Pulmonary artery endothelial cell (primary cell): ENCODE measurements at regions not wholly inside any gene's neighbourhood (a gene's known extent, or its start where the extent isn't known, plus 50 kb on each side); places are given as distances from the start of the nearest gene placed in this dataset.
"Not testable (repeated sequence)": the region's sequence is repeated elsewhere in the genome, so short reads cannot be mapped to it uniquely, and the experiment has no call there.

Experiments used
- DNase-seq: peaks from one replicate; pipeline ENCODE4 v3.0.0-alpha.2; 2011; ENCODE audit warnings: low read depth, low spot score

DNA sequence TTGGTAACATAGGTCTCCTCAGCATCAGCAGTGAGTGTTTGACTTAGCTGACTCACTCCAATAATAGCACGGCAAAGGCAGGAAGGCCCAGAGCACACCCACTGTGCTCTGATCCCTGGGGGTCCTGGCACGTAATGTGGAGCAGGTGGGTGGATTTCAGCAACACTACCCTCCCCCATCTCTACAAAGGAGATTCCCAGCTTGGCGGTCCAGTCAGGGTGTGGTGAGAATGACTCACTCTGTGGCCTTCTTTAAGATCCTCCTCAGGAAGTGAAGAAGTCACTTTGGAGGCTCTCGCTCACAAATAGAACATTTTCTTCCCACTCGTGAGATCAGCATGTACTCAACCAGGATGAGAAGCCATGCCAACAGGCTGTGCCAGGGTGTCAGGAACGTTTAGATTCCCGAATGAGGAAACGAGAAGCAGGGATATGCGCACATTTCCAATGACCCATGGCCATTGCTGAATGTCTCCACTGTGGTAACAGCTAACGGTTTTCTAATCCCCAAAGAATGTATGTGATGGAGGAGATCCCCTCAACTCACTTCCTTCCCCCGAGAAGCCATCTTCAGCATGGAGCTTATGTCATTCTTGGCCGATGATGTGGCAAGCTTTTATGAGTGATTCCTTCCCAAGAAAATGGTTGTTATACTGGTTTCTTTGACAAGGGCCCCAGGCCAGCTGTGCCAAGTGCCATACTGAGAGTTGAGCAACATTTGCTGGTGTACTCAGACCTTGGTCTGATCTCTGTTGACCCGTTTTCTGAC lies 365.2 kb downstream of the C16orf95 start:
- no peak for DNase-seq

DNA sequence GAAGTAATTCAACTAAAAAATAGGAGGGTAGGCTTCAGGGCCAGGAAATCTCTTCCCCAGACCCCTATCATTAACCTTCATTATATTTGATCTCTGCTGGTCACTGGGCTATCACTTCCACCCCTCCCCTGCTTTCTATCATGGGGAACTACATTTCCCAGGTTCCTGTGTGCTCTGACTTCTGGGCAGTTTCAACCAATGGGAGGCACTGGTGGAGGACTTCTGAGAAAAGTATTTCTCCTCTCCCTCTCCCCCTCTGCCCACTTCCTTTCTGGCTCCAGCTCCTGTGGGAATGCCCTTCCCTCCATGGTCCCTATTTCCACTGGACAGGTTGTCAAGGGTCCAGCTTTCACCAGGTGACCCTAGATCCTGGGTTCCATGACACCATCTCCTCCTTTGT lies 364.4 kb downstream of the C16orf95 start:
- no peak for DNase-seq

DNA sequence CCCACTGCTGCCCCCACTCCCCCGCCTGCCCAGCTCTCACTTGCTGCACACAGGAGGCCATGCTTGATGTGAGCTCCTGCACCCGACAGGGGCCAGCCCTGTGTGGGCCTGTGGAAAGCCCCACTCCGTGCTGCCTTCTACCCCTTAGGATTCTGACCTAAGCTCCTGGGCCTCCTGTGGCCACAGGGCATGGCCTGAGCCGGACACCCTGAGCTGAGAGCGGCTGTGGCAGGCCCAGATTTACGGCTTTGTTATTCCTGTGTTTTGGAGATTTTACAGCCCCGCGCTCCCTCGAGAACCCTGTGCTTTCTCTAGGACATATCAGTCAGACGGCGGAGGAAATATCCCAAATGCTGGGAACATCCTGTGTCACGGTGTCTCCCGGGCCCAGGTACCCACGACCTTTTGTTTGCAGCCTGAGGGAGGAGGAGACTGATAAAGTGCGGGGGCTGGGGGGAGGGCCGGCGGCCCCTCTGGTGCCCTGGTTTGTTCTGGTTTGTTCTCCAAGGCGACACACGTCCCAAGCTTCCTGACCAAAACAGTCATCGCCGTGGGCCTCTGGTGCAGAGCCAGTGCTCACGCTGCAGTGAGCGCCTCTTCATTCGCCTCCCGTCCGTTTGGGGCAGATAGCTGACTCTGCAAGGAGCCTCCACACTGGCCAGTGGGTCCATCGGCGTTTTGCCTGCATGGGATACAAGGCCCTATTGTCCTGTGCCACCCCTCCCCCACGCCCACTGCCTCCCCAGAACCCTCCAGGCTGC lies 363.4 kb downstream of the C16orf95 start:
- DNase-seq: no peak

DNA sequence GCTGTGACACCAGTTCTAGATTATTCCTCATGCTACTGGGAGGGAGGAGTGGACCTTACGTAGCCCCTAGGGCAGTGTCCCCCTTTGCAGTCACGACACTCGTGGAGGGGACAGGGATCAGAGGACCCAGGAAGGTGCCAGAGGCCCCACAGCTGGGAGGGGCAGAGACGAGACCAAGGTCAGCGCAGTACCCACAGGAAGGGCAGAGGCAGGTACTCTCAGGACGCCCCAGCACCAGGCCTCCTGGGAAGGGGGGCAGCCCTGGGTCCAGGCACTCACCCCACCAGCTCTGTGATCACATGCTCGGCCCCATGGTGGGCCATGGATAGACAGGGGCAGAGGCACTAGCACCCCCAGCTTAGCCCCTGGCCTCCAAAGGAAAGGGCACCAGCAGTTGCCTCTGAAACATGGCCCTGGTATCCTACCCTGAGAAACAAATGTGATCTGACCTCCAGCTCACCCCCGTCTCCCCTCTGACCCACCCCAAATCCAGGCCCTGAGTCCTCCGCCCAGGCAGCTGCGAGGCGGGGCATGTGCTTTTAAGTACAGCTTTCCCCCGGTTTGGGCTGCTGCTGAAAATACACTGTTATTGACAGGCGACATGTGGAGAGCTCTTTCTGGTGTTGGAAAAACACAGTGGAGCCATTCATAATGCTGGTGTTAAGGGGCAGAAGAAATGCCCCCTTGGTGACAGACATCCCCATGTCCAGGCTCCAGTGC lies 361.9 kb downstream of the C16orf95 start:
- no peak for DNase-seq

DNA sequence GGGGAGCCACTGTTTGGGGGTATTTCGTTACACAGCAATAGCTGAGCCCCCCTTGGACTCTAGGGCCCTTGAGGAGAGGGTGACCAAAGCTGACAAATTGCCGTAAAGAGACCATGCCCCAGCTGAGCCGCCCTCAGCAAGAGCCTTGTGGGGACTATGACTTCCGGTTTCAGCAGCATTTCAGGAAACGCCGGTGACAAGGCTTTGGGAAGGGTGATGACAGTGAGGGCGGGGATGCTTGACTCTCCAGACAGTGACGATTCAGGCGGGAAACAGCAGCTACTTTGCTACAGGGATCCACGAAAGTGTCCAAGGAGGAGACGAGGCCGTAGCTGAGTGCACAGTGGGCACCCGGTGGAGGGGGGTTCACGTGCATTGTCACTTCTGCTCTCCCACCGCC lies 360.8 kb downstream of the C16orf95 start:
- no peak for DNase-seq

DNA sequence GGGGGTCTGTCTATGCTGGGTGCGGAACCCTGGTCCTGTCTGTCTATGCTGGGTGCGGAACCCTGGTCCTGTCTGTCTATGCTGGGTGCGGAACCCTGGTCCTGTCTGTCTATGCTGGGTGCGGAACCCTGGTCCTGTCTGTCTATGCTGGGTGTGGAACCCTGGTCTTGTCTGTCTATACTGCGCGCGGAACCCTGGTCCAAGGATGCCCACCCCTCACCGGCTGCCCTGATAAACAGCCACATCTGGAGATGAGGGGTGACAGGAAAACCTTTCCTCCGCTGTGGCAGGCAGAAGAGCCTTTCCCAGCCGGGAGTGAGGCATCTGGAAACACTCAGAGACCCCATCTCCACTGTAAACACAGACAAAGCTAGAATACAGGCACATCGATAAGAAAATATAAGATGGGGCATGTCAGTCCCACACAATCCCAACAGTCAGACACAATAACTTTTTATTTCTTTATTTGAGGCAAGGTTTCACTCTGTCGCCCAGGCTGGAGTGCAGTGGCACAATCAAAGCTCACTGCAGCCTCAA lies 359.5 kb downstream of the C16orf95 start:
- not testable (repeated sequence) for DNase-seq

DNA sequence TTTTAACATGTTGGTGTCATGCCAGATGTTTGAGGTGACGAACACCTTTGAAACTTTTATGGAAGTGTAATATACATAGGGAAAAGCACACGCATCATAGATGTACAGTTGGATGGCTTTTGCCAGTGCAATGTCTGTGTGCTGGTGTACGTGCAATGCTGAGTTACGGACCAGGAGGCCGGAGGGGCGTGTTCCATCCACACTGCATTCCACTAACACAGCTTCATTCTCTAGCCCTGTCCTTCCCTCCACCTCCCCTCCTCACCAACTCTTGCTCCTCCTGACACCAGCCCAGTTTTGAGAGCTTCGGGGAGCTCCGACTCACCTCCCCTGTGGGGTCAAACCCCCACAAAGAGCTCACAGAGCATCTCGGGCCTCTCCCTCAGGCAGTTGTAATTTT lies 358.8 kb downstream of the C16orf95 start:
- no peak for DNase-seq

DNA sequence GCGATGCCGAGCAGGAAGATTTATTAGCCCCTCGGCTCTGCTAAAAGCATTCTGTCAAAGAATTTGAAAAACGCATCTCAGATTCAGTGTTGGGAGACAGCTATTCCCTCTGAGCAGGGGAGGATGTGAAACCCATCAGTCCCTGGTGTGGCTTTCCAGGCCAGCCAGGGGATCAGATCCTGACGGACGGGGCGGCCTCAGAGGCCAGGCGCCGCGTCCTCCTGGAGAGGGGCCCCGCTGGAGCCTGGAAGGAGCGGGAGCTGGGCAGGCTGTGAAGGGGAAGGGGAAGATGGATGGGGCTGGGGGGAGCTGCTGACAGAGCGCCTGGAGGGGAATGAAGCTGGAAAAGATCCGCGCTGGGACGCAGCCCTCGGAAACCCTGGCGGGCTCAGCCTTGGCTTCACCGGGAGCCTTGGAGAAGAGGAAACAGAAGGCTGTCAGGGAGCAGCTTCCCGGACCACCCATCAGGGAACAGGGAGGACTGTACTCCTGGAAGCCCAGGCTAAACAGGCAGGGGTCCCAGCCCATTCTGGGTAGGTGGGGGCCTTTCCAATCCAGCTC lies 358.0 kb downstream of the C16orf95 start:
- DNase-seq: no peak

DNA sequence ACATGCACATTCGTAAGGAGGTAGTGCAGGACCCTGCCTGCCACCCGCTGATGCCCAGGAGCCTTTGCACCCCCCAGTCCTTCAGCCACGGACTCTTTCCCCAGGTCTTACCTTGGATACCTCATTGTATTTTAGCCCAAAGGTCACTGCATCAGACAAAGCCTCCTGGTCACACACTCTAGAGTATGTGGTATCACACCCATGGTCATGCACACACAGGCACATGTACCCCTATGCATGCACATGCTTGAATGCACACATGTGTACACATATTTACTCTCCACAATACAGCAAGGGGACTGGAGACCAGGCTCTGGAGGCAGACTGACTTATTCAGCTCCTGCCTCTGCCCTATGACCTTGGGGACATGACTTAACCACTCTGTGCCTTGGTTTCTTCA lies 357.5 kb downstream of the C16orf95 start:
- no peak for DNase-seq

DNA sequence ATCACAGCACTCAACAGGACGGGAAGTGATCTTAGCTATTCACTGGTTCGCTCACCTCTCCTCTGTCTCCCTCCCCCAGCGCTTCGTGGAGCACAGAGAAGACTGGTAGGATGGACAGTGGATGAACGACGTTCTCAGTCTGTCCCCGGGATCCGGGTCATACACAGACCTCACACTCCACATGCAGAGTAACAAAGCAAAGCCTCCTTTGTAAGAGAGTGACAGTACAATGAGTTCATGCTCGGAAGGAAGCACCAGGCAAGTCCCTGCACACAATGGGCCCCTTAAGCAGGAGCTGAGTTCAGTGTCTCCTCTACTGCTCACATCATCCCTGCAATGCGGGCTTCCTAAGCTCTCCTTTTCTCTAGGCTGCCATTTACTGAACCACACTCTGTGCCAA lies 356.9 kb downstream of the C16orf95 start:
- no peak for DNase-seq

DNA sequence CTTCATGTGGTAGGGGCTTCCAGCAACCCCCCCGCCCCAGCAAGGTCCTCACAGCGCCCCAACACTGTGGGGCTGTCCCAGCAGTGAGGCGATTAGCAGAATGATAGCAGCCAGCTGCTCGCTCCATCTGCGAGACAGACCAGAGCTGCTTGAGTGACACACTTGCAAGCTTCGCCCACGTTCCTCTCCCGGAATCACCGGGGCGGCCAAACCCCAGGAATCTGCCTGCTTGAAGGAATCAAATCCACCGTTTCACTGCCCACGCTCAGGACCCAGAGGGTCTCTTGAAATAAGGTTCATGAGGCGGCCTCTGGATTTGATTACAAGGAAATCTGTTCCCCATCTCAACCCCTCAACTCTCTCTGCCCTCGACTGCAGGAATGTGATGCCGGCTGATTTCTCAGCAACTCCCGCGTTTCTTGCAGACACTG lies 356.0 kb downstream of the C16orf95 start:
- DNase-seq: no peak

DNA sequence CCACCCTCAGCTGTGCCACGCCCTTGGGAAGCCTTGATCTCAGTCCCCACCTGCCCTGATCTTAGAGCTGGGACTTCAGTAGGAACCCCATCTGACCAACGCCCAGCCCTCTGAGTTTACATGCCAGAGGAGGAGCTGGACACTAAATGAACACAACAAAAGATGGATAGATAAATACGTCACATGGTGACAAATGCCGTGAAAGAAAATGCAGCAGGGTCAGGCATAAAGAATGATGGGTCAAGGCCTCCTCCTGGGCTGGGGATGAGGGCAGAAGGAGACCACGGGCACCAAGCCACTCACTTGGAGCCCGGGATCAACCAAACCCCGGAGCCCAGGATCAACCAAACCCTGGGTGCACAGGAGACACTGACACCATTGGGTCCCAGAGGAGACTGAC lies 354.9 kb downstream of the C16orf95 start:
- DNase-seq: no peak

DNA sequence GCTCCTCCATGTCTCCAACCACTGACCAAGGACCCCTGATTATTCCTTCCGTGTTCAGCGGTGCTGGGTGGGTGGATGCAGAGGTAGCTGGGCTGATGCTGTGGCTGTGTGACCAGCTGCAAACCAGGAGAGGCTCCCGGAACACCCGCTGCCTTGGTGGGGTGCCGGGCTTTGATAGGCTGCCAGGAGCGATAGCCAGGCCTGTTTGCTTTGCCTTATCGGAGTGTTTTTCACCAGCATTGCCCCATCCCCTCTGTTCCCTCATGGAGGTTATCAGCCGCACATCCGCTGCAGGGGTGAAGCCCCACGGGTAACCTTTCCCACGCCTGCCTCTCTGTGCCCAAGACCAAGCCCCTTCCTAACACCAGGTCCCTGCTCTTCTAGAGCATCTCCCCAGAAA lies 354.3 kb downstream of the C16orf95 start:
- DNase-seq: no peak

DNA sequence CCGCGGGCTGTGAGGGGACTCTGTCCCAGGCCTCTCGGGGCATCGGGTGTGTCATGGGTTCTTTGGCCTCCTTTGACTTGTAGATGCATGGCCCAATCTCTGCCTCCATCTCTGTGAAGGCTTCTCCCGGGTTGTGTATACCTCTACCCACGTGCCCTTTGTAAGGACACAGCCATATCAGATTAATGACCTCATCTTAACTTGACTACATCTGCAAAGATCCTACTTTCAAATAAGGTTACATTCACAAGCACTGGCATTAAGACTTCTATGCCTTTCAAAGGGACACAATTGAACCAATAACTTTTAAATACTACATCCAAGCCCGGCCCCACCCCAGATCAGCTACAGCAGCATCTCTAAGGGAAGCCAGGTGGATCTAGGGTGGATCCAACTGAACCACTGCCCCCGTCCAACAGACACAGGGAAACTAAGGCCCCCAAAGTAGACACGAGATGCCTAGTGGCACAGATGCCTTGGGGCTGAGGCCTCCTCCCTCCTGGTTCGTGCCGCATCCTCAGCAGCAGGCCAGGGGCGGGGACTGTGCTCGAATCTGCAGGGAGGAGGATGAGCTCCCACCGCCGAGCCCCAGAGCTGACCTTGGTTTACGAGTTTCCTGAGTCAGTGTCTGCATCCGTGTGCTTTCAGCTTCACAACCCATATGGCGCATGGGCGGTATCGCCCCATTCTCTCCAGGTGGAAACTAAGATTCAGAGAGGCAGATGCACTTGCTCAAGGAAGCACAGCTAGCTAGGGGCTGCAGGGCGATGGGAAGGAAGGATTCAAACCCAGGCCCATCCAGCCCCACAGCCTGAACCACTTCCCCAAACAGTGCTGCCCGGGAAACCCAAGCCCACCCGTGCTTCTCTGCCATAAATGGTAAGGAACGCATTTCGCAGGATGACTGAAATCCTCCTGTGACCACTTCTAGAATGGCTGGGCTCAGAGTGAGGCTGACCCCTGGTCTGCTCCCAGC lies 353.3 kb downstream of the C16orf95 start:
- DNase-seq: no peak

DNA sequence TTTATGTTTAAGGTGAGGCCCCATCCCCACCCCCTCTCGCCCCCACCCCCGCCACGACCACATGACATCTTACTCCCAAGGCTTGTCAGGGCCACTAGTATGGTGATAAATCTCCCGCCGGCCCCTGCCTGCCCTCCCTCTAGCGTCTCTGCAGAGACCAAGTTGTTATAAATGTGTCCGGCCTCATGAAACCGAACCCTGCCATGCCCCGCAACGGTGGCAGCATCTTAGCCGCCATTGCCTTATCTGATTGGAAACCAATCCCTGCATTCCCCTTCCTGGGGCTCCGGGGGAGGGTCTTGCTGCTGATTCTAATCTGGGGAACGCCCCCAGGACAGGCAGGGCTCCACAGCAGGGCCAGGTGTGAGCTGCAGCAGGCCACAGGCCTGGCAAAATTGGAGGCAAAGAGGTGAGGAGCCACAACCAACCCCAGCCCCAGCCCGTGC lies 352.4 kb downstream of the C16orf95 start:
- no peak for DNase-seq

DNA sequence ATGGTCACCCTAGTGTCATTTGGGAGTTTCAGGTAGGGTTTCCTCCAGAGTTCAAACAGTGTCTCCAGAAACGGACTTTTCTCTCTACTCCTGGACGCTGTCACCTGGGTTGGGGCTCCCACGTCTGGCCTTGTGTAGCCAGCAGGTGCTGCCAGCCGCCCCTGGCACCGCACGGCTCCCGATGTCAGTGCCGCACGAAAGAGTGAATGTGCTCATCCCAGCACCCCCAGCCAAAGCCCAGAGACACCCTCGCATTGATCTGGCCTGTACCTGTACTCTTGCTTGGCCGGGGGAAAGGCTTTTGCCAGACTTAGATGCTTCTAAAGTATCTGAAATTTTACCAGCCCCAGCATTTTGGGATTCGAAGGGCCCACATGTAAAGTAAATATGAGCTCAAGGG lies 351.9 kb downstream of the C16orf95 start:
- no peak for DNase-seq

DNA sequence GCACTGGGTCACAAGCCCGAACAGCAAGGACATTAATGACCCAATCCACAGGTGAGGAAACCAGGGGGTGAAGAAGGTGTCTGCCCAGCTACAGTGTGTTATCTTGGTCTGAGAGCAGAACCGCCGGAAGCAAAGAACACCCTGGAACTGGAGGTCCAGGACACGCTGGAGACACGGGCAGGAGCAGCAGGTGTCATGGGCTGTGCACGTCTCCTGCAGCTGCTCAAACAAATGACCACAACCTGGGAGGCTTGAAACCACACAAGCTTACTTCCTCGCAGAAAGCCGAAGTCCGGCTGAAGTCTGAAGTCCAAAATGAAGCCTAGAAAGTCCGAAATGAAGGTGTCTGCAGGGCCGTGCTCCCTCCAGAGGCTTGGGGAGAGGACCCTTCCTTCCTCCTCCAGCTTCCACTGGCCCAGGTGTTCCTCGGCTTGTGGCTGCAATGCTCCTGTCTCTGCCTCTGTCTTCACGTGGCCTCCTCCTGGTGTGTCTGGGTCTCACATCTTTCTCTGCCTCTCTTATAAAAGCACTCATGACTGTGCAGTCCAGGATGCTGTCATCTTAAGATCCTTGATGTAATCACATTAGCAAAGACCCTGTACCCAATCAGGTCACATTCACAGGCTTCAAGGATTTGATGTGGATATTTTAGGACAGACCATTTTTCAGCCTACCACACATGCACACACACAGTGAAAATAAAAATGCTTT lies 351.2 kb downstream of the C16orf95 start:
- DNase-seq: no peak

DNA sequence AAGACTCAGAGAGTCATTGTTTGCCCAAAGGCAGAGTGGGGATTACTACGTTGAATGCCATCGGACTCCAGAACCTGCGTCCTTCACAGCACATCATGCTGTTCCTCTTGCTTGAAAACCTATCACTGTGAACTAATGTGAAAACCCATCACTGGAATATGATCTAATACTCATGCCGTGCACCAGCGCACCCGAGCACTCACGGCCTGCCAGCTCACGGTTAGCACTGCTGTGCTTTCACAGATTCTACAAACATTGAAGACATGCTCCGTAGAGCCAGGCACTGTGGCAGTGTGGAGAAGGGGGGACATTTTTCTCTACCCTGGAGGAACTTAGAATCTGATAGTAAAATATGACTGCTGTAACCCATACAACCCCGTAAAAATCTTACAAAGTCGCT lies 350.4 kb downstream of the C16orf95 start:
- DNase-seq: no peak

DNA sequence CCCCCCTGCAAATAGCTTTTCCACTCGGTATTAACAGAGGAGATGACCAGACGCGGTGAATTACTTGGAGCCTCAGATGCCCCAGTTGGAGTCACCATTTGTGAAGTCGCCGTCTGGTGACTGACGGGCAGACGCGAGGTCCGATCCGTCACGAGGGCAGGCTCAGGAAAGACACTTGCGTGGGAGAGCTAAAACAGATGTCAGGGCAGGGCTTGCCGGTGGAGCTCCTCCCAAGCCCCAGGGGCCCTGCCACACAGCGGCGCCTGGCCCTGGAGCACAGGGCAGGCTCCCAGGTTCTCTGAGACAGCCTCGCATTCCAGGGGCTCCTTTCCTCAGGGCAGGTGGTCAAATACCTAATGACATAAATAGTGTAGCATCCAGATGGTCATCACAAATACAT lies 348.3 kb downstream of the C16orf95 start:
- no peak for DNase-seq

DNA sequence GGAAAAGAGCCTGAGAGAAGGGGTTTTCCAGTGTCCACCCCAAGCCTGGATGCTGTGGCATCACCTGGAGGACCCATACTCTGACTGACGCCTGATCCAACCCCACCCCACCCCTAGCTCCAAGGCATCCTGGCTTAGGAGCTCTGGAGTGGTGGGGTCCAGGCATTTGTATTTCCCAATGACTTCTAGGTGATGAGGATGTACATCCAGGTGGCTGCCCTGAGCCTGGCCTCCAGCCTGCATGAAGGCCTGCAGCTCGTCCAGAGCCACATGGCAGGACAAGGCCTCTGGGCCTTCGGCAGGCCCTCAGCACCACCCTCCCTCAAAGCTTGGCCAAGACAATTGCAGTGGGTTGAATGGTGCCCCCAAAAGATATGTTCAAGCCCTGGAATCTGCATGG lies 347.5 kb downstream of the C16orf95 start:
- no peak for DNase-seq
